SU-DHL-6 (cell line): ENCODE measurements at regions not wholly inside any gene's neighbourhood (a gene's known extent, or its start where the extent isn't known, plus 50 kb on each side); places are given as distances from the start of the nearest gene placed in this dataset.

Experiments
- H2AFZ ChIP-seq: fragments of 200-600 bp; sonication (generic); 2 replicates; pipeline ENCODE4 v1.6.1; 2014; ENCODE audit warnings: low read depth, mild to moderate bottlenecking, moderate library complexity, mixed read lengths, antibody characterized with exemption, low read length; ENCODE audit not compliant: severe bottlenecking
- H3F3A ChIP-seq: fragments of 200-600 bp; shearing (Covaris generic); 2 replicates; pipeline ENCODE4 v1.6.0; 2016; ENCODE audit warnings: antibody characterized with exemption, mild to moderate bottlenecking; ENCODE audit not compliant: insufficient read depth
- H3K27ac ChIP-seq: fragments of 200-600 bp; sonication (generic); 2 replicates; pipeline ENCODE4 v1.5.1; 2016; ENCODE audit warnings: low read depth, mild to moderate bottlenecking, low read length, moderate library complexity, mixed read lengths
- H3K27me3 ChIP-seq: fragments of 200-600 bp; sonication (generic), shearing (Covaris generic); 2 replicates; pipeline ENCODE4 v1.6.0; 2014; ENCODE audit warnings: mild to moderate bottlenecking, low read length
- H3K36me3 ChIP-seq: fragments of 200-600 bp; sonication (generic); 2 replicates; pipeline ENCODE4 v1.6.1; 2014; ENCODE audit warnings: mild to moderate bottlenecking, low read length, mixed read lengths
- H3K4me2 ChIP-seq: fragments of 300-600, 200-600 bp; shearing (Covaris generic), sonication (generic); 2 replicates; pipeline ENCODE4 v1.6.0; 2014; ENCODE audit warnings: low read length, low read depth, mild to moderate bottlenecking; ENCODE audit not compliant: poor library complexity, severe bottlenecking
- H3K4me3 ChIP-seq: fragments of 200-600 bp; sonication (generic); 2 replicates; pipeline ENCODE4 v1.5.1; 2014; ENCODE audit warnings: antibody characterized with exemption, low read length, mild to moderate bottlenecking, mixed read lengths; ENCODE audit not compliant: insufficient read depth, poor library complexity, severe bottlenecking
- H3K79me2 ChIP-seq: fragments of 200-600 bp; sonication (generic); 2 replicates; pipeline ENCODE4 v1.6.1; 2014; ENCODE audit warnings: mild to moderate bottlenecking, low read length, moderate library complexity; ENCODE audit not compliant: insufficient read depth
- H3K9ac ChIP-seq: fragments of 200-600 bp; sonication (generic); 2 replicates; pipeline ENCODE4 v1.7.0; 2014; ENCODE audit warnings: mild to moderate bottlenecking, low read length
- H3K9me2 ChIP-seq: fragments of 200-600 bp; sonication (generic); replicated peaks from 2 replicates; pipeline ENCODE4 v1.6.1; 2014; ENCODE audit warnings: low read length; ENCODE audit not compliant: insufficient read depth
- H3K9me3 ChIP-seq: fragments of 200-600 bp; sonication (generic); 2 replicates; pipeline ENCODE4 v1.6.1; 2014; ENCODE audit warnings: low read length, mixed read lengths; ENCODE audit not compliant: insufficient read depth
- H4K20me1 ChIP-seq: fragments of 200-600 bp; sonication (generic); 2 replicates; pipeline ENCODE4 v1.6.1; 2014; ENCODE audit warnings: low read depth, mild to moderate bottlenecking, antibody characterized with exemption, low read length, moderate library complexity, mixed read lengths
- EZH2phosphoT487 ChIP-seq: fragments of 200-600 bp; sonication (generic), shearing (Covaris generic); conservative IDR thresholded peaks from 2 replicates; pipeline ENCODE4 v1.6.1; 2018; ENCODE audit warnings: mild to moderate bottlenecking, antibody characterized with exemption, low read length, moderate library complexity, mixed read lengths
- TF ChIP-seq, protein P1 (sequence below): fragments of 200-600 bp; sonication (generic); IDR thresholded peaks from one replicate; pipeline ENCODE4 v1.5.1; 2017; ENCODE audit warnings: antibody characterized with exemption, mild to moderate bottlenecking, low read length, moderate library complexity; ENCODE audit not compliant: insufficient read depth, poor library complexity, severe bottlenecking

DNA sequence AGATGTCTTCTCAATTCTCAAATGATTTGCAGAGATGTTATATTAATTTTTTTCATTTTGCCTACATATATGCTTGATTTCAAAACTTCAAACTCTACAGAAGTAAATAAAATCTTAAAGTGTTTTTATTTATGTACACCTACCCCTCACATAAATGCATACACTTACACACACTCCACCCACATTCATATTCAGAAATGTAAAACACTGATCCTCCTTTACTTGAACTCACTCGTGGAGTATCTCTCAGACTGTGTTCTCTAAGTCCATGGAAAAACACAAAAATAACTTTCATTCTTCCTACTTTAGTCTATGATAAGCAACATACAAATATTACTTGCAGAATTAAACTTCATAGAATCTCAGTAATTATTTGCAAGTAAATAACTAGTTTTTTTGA lies 209.1 kb upstream of the RBMS1 start:
- Histone ChIP-seq H4K20me1 (no peaks in the 10 kb centered on the region), H3K27me3 (no peaks in the 10 kb centered on the region), H3K79me2 (no peaks in the 10 kb centered on the region), H3K9me2 (no peaks in the 10 kb centered on the region), H3K27ac (no peak overlapping the region), H3F3A (no peaks in the 10 kb centered on the region), H3K9ac (no peak overlapping the region), H3K4me3 (no peak overlapping the region), H2AFZ (no peak overlapping the region), H3K36me3 (no peaks in the 10 kb centered on the region), H3K4me2 (no peak overlapping the region), H3K9me3 (no peaks in the 10 kb centered on the region)
- no peak for TF ChIP-seq EZH2phosphoT487
- TF ChIP-seq, protein P1, sequence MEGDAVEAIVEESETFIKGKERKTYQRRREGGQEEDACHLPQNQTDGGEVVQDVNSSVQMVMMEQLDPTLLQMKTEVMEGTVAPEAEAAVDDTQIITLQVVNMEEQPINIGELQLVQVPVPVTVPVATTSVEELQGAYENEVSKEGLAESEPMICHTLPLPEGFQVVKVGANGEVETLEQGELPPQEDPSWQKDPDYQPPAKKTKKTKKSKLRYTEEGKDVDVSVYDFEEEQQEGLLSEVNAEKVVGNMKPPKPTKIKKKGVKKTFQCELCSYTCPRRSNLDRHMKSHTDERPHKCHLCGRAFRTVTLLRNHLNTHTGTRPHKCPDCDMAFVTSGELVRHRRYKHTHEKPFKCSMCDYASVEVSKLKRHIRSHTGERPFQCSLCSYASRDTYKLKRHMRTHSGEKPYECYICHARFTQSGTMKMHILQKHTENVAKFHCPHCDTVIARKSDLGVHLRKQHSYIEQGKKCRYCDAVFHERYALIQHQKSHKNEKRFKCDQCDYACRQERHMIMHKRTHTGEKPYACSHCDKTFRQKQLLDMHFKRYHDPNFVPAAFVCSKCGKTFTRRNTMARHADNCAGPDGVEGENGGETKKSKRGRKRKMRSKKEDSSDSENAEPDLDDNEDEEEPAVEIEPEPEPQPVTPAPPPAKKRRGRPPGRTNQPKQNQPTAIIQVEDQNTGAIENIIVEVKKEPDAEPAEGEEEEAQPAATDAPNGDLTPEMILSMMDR, result no peak

DNA sequence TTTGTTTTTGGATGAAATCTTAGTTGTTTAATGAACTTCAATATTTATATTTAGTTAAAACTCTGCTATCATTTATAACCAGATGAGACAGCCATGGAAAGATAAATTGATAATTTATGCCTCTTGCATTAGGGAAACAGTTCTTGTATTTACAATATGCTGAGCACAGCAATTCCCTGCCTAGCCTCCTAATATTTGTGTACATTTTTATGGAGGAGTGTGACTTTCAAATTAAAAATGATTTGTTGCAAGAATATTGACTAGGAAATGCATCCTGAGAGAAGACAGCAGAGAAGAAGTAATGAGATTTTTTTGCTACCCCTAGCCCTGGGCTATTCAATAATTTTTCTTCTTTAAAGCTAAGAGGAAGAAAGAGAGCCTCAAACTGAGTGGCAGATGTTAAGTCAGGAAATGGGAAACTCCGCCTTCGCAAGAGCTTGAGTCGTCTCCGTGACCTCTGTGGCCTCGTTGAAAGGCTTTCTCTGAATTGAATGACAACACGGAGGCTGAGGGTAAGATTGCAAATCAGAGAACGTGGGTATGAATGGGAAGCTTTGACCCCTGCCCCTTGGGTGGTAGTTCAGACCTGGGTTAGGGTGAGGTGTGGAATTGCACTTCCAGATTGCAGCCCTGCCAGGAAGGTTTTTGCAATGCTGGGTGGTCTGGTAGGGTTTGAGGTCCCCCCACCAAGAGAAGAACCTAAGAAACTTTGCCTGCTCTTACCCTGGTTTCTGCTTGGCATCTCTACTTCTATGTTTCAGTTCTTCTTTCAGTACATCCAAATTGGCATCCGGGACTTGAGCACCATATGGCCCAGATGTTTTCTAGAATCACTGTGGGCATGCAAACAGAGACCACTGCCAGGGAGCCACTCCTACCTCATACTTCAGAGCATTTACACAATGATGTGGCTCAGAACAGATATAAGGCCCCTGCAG lies 210.3 kb upstream of the RBMS1 start:
- no peaks in the 10 kb centered on the region for H3F3A ChIP-seq
- no peaks in the 10 kb centered on the region for H3K36me3 ChIP-seq
- no peaks in the 10 kb centered on the region for H4K20me1 ChIP-seq
- no peak overlapping the region for H3K9ac ChIP-seq
- H3K4me3 ChIP-seq, result no peak overlapping the region
- no peaks in the 10 kb centered on the region for H3K27me3 ChIP-seq
- H3K27ac ChIP-seq, result no peak overlapping the region
- H3K79me2 ChIP-seq, result no peaks in the 10 kb centered on the region
- H3K4me2 ChIP-seq, result no peak overlapping the region
- no peak for TF ChIP-seq EZH2phosphoT487
- TF ChIP-seq, protein P1, result no peak
- H2AFZ ChIP-seq, result no peak overlapping the region
- no peaks in the 10 kb centered on the region for H3K9me2 ChIP-seq
- no peaks in the 10 kb centered on the region for H3K9me3 ChIP-seq

DNA sequence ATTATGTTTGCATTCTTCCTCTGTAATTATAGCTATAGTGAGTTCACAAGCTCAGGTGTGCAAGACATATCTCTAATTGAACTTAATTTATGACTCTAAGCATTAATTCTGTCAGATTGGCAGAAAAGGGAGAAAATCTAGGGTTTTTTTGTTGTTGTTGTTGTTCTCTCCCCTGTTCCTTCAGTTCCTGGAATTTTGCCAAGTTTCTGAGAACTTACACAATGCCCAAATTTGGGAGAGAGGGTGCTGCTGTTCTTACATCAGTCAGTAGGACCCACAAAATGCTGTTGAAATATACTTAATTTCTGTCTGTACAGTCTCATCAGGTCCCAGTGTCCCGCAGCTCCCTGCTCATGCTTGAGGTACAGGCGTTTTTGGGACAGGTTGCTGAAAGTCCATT lies 221.8 kb upstream of the RBMS1 start:
- no peaks in the 10 kb centered on the region for H3K9me3 ChIP-seq
- no peak overlapping the region for H3K9ac ChIP-seq
- no peaks in the 10 kb centered on the region for H3K36me3 ChIP-seq
- no peak overlapping the region for H3K4me2 ChIP-seq
- no peak overlapping the region for H3K4me3 ChIP-seq
- no peaks in the 10 kb centered on the region for H3K27me3 ChIP-seq
- TF ChIP-seq EZH2phosphoT487, result no peak
- TF ChIP-seq, protein P1, result no peak
- no peaks in the 10 kb centered on the region for H3K79me2 ChIP-seq
- H2AFZ ChIP-seq, result no peak overlapping the region
- H3K27ac ChIP-seq, result no peak overlapping the region
- H4K20me1 ChIP-seq, result no peaks in the 10 kb centered on the region
- H3K9me2 ChIP-seq, result no peaks in the 10 kb centered on the region
- no peaks in the 10 kb centered on the region for H3F3A ChIP-seq
